NB4 (cell line): ENCODE measurements at regions not wholly inside any gene's neighbourhood (a gene's known extent, or its start where the extent isn't known, plus 50 kb on each side); places are given as distances from the start of the nearest gene placed in this dataset.

Source experiments
- MYC ChIP-seq: IDR thresholded peaks from 2 replicates; pipeline ENCODE4 v1.6.1; 2011; ENCODE audit warnings: low read depth, low read length
- POLR2A ChIP-seq: IDR thresholded peaks from 2 replicates; pipeline ENCODE4 v1.6.1; 2011; ENCODE audit warnings: mild to moderate bottlenecking; ENCODE audit not compliant: insufficient read length; ENCODE audit errors: extremely low read depth
- TF ChIP-seq, protein P1 (sequence below): IDR thresholded peaks from 2 replicates; pipeline ENCODE4 v1.6.1; 2011; ENCODE audit warnings: low read depth, low read length
- TF ChIP-seq, protein P2 (sequence below): IDR thresholded peaks from one replicate; pipeline ENCODE4 v1.5.1; 2012; ENCODE audit warnings: low read depth, low read length

DNA sequence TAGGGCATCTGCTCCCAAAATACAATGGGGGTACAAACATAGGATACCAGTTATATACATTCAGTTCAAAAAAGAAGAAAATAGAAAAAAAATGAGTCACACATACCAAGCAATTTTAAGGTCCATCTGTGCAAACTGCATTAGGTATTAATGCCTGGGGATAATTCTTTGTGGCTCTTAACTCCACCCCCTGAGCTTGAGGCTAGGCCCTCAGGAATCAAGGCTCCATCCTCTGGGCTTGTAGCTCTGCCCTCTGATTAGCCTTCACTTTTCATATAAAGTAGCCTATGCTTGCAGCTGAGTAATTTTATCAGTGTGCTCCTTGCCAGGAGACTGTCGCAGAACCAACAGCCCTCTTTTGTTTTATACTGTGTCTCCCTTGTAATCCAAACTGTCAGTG lies 69.9 kb upstream of the BACE2 start:
- no peak for TF ChIP-seq POLR2A
- TF ChIP-seq, protein P1, sequence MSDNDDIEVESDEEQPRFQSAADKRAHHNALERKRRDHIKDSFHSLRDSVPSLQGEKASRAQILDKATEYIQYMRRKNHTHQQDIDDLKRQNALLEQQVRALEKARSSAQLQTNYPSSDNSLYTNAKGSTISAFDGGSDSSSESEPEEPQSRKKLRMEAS: no peak
- TF ChIP-seq, protein P2, sequence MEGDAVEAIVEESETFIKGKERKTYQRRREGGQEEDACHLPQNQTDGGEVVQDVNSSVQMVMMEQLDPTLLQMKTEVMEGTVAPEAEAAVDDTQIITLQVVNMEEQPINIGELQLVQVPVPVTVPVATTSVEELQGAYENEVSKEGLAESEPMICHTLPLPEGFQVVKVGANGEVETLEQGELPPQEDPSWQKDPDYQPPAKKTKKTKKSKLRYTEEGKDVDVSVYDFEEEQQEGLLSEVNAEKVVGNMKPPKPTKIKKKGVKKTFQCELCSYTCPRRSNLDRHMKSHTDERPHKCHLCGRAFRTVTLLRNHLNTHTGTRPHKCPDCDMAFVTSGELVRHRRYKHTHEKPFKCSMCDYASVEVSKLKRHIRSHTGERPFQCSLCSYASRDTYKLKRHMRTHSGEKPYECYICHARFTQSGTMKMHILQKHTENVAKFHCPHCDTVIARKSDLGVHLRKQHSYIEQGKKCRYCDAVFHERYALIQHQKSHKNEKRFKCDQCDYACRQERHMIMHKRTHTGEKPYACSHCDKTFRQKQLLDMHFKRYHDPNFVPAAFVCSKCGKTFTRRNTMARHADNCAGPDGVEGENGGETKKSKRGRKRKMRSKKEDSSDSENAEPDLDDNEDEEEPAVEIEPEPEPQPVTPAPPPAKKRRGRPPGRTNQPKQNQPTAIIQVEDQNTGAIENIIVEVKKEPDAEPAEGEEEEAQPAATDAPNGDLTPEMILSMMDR: no peak
- TF ChIP-seq MYC: no peak
